ENCODE measurements at regions not wholly inside any gene's neighbourhood (a gene's known extent, or its start where the extent isn't known, plus 50 kb on each side); places are given as distances from the start of the nearest gene placed in this dataset.

DNA sequence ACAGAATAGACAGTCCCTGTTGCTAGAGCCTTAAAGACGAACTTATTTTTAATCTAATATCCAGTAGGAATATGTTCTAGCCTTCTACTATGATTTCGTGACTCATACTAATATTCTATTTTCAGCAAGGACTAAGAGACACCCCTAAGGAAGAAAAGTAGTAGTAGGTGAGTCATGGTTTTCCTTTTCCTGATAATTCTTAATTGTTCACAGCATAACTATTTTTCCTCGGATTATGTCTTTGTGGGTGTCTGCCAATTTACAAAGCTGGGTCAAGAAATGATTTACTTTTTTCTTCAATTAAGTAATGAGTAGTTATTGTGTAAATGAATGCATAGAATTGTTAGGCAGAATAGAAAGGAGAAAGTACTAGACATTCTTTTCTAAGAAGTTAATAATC, 292.2 kb downstream of the TOX3 start:
- Histone ChIP-seq H2AFZ (no peak overlapping the region), H3K9me3 (ENCODE audit: control insufficient read depth, low read length) (no peaks in the 10 kb centered on the region)
- TF ChIP-seq, protein P1, sequence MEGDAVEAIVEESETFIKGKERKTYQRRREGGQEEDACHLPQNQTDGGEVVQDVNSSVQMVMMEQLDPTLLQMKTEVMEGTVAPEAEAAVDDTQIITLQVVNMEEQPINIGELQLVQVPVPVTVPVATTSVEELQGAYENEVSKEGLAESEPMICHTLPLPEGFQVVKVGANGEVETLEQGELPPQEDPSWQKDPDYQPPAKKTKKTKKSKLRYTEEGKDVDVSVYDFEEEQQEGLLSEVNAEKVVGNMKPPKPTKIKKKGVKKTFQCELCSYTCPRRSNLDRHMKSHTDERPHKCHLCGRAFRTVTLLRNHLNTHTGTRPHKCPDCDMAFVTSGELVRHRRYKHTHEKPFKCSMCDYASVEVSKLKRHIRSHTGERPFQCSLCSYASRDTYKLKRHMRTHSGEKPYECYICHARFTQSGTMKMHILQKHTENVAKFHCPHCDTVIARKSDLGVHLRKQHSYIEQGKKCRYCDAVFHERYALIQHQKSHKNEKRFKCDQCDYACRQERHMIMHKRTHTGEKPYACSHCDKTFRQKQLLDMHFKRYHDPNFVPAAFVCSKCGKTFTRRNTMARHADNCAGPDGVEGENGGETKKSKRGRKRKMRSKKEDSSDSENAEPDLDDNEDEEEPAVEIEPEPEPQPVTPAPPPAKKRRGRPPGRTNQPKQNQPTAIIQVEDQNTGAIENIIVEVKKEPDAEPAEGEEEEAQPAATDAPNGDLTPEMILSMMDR (IDR thresholded peaks at IDR 0.05), result no peak

DNA sequence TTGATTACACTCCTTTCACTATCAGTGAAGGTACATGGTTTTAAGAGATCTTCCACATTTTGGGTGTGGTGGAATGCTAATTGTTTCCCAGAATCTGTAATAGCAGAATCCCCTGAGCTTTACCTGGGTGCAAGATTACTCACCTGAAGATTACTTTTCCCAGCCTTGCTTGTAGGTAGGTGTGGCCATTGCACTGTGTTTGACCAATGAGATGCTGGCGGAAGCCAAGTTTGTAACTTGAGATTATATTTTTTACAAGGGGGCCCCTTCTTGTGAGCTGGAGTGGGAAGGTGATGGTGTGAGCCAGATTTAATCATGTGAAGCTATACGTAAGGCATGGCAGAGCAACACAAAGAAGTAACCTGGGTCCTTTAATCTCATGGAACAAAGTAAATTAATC, 294.3 kb downstream of the TOX3 start:
- Histone ChIP-seq H3K79me2 (no peaks in the 10 kb centered on the region), H3K27me3 (ENCODE audit: control insufficient read depth, insufficient read depth, low read length) (no peaks in the 10 kb centered on the region), H3K9me3 (ENCODE audit: control insufficient read depth, low read length) (no peaks in the 10 kb centered on the region), H3K9ac (no peak overlapping the region), H3K4me1 (no peaks in the 10 kb centered on the region), H3K4me2 (ENCODE audit: low read length) (no peak overlapping the region), H3K4me3 (ENCODE audit: low read depth, low read length) (no peak overlapping the region), H3K27ac (no peak overlapping the region), H3K36me3 (ENCODE audit: control insufficient read depth, insufficient read depth, low read length) (no peaks in the 10 kb centered on the region), H2AFZ (no peak overlapping the region)
- TF ChIP-seq, protein P1 (IDR thresholded peaks at IDR 0.05), result no peak

More for the DNA sequence above, 292.2 kb downstream of the TOX3 start:
- H3K4me2 ChIP-seq (ENCODE audit: low read length), result no peak overlapping the region
- no peaks in the 10 kb centered on the region for H3K36me3 ChIP-seq (ENCODE audit: control insufficient read depth, insufficient read depth, low read length)
- no peaks in the 10 kb centered on the region for H3K27me3 ChIP-seq (ENCODE audit: control insufficient read depth, insufficient read depth, low read length)
- H3K9ac ChIP-seq, result no peak overlapping the region
- no peak overlapping the region for H3K27ac ChIP-seq
- H3K79me2 ChIP-seq, result no peaks in the 10 kb centered on the region
- no peaks in the 10 kb centered on the region for H3K4me1 ChIP-seq
- no peak overlapping the region for H3K4me3 ChIP-seq (ENCODE audit: low read depth, low read length)

DNA sequence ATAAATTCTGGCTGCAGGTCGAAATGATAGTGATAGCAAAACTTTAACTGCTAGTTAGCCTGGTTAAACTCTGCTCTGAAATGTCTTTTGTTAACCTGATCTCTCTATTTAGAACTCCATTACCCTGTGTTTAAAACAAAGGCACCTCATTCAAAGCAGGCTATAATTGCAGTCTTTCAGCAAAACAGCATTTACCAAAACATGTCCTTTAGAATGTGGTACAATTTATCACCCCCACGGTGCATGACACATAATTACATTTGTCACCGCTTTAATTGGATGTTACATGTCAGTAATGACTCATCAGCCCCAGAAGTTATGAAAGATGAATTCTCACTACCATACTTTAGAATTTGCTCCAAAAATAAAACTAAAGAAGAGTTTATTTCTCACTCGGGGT, 295.4 kb downstream of the TOX3 start:
- H3K79me2 ChIP-seq, result no peaks in the 10 kb centered on the region
- TF ChIP-seq, protein P1 (IDR thresholded peaks at IDR 0.05), result no peak
- H3K9ac ChIP-seq, result no peak overlapping the region
- H3K27me3 ChIP-seq (ENCODE audit: control insufficient read depth, insufficient read depth, low read length), result no peaks in the 10 kb centered on the region
- H3K4me3 ChIP-seq (ENCODE audit: low read depth, low read length), result no peak overlapping the region
- H2AFZ ChIP-seq, result no peak overlapping the region
- no peaks in the 10 kb centered on the region for H3K36me3 ChIP-seq (ENCODE audit: control insufficient read depth, insufficient read depth, low read length)
- no peaks in the 10 kb centered on the region for H3K4me1 ChIP-seq
- H3K9me3 ChIP-seq (ENCODE audit: control insufficient read depth, low read length), result no peaks in the 10 kb centered on the region
- no peak overlapping the region for H3K4me2 ChIP-seq (ENCODE audit: low read length)
- no peak overlapping the region for H3K27ac ChIP-seq

DNA sequence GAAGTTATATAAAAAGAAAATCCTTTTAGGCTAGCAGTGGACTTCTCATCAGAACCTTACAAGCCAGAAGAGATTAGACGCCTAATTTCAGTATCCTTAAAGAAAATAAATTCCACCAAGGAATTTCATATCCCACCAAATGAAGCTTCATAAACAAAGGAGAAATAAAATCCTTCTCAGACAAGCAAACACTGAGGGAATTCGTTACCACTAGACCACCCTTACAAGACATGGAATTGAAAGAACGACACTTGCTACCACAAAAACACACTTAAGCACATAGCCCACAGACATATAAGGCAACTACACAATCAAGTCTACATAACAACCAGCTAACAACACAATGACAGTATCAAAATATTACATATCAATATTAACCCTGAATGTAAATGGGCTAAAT, 299.2 kb downstream of the TOX3 start:
- no peaks in the 10 kb centered on the region for H3K36me3 ChIP-seq (ENCODE audit: control insufficient read depth, insufficient read depth, low read length)
- H3K9ac ChIP-seq, result no peak overlapping the region
- H3K27me3 ChIP-seq (ENCODE audit: control insufficient read depth, insufficient read depth, low read length), result no peaks in the 10 kb centered on the region
- no peaks in the 10 kb centered on the region for H3K9me3 ChIP-seq (ENCODE audit: control insufficient read depth, low read length)
- H3K27ac ChIP-seq, result no peak overlapping the region
- H3K79me2 ChIP-seq, result no peaks in the 10 kb centered on the region
- no peak overlapping the region for H3K4me2 ChIP-seq (ENCODE audit: low read length)
- no peak overlapping the region for H2AFZ ChIP-seq
- no peak overlapping the region for H3K4me3 ChIP-seq (ENCODE audit: low read depth, low read length)
- H3K4me1 ChIP-seq, result no peaks in the 10 kb centered on the region
- TF ChIP-seq, protein P1 (IDR thresholded peaks at IDR 0.05), result no peak

DNA sequence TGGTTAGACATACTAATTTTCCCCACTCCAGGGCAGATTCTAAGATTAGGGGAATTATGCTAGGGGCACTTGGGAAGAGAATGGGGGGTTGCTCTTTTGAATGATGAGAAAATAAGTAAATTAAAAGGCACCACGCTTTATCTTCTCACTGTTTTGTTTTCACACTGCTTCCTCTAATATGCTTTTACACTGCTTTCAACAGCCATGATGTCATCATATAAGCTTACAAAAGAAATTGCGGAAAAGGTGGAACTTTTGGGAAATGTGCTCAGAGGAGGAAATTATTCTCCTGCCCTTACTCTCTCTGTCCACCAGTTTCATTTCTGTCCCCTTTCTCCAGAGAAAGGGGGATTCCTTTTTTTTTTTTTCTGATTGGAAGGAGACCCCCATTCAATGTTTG, 308.2 kb downstream of the TOX3 start:
- TF ChIP-seq, protein P1 (IDR thresholded peaks at IDR 0.05), result no peak
- H3K9ac ChIP-seq, result no peak overlapping the region
- H3K4me2 ChIP-seq (ENCODE audit: low read length), result no peak overlapping the region
- no peak overlapping the region for H3K4me3 ChIP-seq (ENCODE audit: low read depth, low read length)
- H3K36me3 ChIP-seq (ENCODE audit: control insufficient read depth, insufficient read depth, low read length), result no peaks in the 10 kb centered on the region
- no peak overlapping the region for H2AFZ ChIP-seq
- no peak overlapping the region for H3K27ac ChIP-seq
- no peaks in the 10 kb centered on the region for H3K4me1 ChIP-seq
- H3K79me2 ChIP-seq, result no peaks in the 10 kb centered on the region
- no peaks in the 10 kb centered on the region for H3K27me3 ChIP-seq (ENCODE audit: control insufficient read depth, insufficient read depth, low read length)
- no peaks in the 10 kb centered on the region for H3K9me3 ChIP-seq (ENCODE audit: control insufficient read depth, low read length)
